Renal cortex interstitium (tissue), 11 donors: ENCODE measurements at regions not wholly inside any gene's neighbourhood (a gene's known extent, or its start where the extent isn't known, plus 50 kb on each side); places are given as distances from the start of the nearest gene placed in this dataset.
A peak's percentile ranks its signal among the peaks of the same experiment; 100 is the strongest.
"Not testable (repeated sequence)": the region's sequence is repeated elsewhere in the genome, so short reads cannot be mapped to it uniquely, and the experiment has no call there.

ENCODE experiments used
- DNase-seq, 11 donors: peaks; one replicate each; pipeline ENCODE4 v3.0.0-alpha.2; 2013; ENCODE audit warnings: low read depth in 9 of 11, low spot score in 4 of 11; ENCODE audit errors: extremely low read depth in 1 of 11

DNA sequence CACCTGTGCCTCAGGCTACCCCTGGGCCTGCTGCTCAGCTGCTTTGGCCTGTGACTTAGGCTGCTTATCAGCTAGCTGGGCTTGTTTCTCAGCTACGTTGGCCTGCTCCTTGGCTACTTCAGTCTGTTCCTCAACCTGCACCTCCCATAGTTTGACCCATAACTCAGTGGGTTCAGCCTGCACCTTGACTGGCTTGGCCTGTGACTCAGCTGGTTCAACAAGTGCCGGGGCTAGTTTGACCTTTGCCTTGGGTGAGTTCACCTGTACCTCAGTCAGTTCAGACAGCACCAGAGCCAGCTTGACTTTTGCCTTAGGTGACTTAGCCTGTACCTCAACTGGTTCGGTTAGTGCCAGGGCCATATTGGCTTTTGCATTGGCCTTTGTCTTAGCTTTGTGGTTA, 171.2 kb downstream of the MSN start:
- DNase-seq, result no peak

DNA sequence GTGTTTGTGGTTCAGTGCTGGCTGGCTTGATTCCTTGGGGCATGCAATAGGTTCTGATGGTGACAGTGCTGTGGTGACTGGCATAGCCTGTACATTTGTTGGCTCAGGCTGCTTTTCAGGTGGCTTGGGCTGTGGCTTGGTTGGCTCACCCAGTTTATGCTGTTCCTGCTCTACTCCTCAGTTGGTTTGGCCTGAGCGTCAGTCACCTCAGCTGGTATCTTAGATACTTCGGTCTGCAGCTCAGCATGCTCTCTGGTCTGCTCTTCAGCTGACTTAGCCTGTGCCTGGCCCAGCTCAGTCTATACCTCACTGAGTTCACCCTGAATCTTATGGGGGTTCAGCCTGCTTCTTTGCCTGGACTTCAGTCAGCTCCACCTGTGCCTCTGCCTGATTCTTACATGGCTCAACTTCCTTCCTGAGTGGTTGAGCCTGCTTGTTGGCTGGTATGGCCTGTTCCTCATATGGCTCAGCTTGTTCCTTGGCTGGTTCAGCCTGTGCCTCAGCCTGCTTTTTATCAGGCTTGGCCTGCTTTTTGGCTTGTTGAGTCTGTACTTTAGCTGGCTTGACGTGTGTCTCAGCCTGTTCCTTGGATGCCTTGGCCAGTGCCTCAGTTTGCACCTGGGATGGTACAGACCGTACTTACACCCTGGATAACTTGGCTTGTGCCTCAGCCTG, 170.6 kb downstream of the MSN start:
- no peak for DNase-seq

DNA sequence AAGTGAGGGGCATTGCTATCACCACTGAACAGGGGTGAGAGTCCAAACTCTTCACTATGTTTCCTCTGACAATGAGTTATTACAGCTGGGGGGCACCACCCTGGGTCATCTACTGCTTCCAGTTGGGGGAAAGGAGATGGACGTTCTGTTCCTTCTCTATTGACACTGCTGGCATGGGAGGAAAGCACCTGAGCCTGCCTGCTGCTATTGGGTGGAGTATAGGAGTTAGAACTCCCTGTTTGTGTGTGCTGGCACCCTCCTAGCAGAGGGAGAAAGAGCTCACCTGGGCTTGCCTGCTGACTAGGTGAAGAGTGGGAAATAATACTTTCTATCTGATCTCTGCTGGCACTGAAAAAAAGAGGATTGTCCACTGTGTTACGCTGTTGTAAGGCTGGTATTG, 163.8 kb downstream of the MSN start:
- no peak for DNase-seq

DNA sequence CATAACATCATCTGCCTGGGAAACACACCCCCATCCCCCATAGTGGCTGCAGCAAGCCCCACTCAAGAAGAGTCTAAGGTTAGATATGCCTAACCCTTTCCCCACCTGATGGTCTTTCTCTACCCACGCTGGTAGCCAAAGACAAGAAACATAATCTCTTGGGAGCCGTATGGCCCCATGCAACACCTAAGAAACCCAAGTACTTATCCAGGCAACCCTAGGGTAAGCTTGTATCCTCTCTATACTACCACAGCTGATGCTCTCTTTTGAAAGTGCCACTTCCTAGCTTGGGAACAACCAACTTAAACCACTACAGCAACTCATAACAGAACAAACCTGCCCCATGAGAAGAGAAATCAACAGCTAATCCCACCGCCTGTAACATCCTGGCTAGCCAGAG, 161.1 kb downstream of the MSN start:
- DNase-seq, result no peak

DNA sequence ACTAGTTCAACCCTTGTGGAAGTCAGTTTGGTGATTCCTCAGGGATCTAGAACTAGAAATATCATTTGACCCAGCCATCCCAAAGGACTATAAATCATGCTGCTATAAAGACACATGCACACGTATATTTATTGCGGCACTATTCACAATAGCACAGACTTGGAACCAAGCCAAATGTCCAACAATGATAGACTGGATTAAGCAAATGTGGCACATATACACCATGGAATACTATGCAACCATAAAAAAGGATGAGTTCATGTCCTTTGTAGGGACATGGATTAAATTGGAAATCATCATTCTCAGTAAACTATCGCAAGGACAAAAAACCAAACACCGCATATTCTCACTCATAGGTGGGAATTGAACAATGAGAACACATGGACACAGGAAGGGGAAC, 157.8 kb downstream of the MSN start:
- DNase-seq, result not testable (repeated sequence)

DNA sequence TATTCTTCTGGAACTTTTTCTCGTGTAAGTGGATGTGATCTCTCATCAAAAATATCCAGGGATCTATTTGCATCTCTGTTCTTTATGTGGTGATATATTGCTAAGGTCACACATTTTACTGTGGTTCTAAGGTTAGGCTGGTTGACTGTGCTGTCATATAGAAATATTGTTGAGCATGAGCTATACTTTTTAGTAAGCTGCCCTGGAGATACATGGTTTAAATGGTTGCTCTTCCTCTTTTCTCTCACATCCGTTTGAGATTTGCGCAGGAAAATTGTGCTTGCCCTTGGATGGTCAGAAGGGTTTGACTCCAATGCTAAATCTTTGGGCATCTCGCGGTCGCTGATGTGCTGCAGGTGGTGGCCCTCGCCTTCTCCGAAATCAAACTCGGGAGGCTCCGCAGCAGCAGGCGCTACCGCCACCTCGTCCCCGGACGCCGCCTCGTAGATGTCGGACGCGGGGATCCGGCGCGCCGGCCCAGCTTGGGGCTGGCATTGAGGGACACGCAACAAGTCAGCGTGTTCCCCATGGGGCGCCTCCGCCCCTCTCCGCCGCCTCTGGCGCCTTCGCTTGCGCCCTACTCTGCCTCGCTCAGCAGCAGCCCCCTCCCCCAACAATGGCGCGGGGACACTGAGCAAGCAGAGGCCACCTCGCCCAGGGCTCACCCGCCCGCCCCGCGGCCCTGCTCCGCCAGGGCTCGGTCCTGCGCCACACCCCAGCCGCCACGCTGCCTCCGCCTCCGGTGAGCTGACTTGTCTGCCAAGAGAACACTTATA, 154.5 kb downstream of the MSN start:
- peak in 1 of 11 donors; percentile 4 for DNase-seq

DNA sequence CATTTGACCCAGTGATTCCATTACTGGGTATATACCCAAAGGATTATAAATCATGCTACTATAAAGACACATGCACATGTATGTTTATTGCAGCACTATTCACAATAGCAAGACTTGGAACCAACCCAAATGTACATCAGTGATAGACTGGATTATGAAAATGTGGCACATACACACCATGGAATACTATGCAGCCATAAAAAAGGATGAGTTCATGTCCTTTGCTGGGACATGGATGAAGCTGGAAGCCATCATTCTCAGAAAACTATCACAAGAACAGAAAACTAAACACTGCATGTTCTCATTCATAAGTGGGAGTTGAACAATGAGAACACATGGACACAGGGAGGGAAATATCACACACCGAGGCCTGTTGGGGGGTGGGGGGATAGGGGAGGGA, 152.5 kb downstream of the MSN start:
- DNase-seq, result not testable (repeated sequence)

DNA sequence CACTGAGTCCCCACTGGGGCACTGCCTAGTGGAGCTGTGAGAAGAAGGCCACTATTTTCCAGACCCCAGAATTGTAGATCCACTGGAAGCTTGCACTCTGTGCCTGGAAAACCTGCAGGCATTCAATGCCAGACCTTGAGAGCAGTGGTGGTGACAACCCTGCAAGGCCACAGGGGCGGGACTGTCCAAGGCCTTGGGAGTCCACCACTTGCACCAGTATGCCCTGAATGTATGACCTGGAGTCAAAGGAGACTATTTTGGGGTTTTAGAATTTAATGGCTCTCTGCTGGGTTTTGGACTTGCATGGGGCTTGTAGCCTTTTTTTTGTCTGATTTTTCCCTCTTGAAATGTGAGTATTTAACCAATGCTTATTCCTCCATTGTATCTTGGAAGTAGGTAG, 145.8 kb downstream of the MSN start:
- DNase-seq, result no peak

DNA sequence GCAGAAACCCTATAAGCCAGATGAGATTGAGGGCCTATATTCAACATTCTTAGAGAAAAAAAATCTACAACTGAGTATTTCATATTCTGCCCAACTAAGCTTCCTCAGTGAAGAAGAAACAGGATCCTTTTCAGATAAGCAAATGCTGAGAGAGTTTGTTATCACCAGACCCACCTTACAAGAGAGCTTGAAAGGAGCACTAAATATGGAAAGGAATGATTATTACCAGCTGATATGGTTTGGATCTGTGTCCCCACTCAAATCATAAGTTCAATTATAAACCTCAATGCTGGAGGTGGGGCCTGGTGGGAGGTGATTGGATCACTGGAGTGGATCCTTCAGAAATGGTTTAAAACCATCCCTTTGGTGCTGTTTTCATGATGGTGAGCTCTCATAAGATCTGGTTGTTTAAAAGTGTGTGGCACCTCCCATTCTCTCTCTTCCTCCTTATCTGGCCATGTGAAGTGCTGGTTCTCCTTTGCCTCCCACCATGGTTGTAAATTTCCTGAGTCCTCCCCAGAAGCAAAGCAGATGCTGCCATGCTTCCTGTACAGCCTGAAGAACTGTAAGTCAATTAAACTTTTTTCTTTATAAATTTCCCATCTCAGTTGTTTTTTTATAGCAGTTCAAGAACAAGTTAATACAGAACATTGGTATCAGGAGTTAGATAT, 144.2 kb downstream of the MSN start:
- no peak for DNase-seq
